KBM-7 (cell line): ENCODE measurements at regions not wholly inside any gene's neighbourhood (a gene's known extent, or its start where the extent isn't known, plus 50 kb on each side); places are given as distances from the start of the nearest gene placed in this dataset.

Experiments
- DNase-seq: peaks from one replicate; pipeline ENCODE4 v3.0.0-alpha.2; 2015
- in situ Hi-C: fragments of 300-500 bp; cut with MboI; formaldehyde crosslinking; loops from 2 replicates; pipeline ENCODE4 v1.14.3; 2020; ENCODE audit warnings: low sequenced_read_pairs, low pct_unique_long_range_greater_than_20kb, mixed read lengths

GRCh38 chr14:98548071-98548686 is 723.8 kb downstream of the BCL11B start:
- no peak for DNase-seq
- in situ Hi-C loops, result no loop called here

GRCh38 chr14:98551028-98551427 is 721.0 kb downstream of the BCL11B start:
- in situ Hi-C loops, result no loop called here
- no peak for DNase-seq

- no peak for DNase-seq
- in situ Hi-C loops, result no loop called here
These were observed 716.6 kb downstream of the BCL11B start for GRCh38 chr14:98555440-98555839.

GRCh38 chr14:98564006-98564405 is 708.0 kb downstream of the BCL11B start:
- DNase-seq, result no peak
- in situ Hi-C loops, result no loop called here

GRCh38 chr14:98564541-98564940 is 707.5 kb downstream of the BCL11B start:
- in situ Hi-C loops, result no loop called here
- DNase-seq, result no peak

- in situ Hi-C loops, result no loop called here
- no peak for DNase-seq
These were observed 700.9 kb downstream of the BCL11B start for GRCh38 chr14:98571104-98571503.

GRCh38 chr14:98573082-98573481 is 698.9 kb downstream of the BCL11B start:
- DNase-seq, result no peak
- in situ Hi-C loops, result no loop called here

GRCh38 chr14:98576463-98576862 is 695.5 kb downstream of the BCL11B start:
- DNase-seq, result no peak
- in situ Hi-C loops, result no loop called here

GRCh38 chr14:98578204-98578603 is 693.8 kb downstream of the BCL11B start:
- in situ Hi-C loops, result no loop called here
- no peak for DNase-seq

GRCh38 chr14:98579140-98579539 is 692.9 kb downstream of the BCL11B start:
- DNase-seq, result no peak
- in situ Hi-C loops, result no loop called here

- DNase-seq, result peak; percentile 18
- in situ Hi-C loops, result no loop called here
These were observed 691.8 kb downstream of the BCL11B start for GRCh38 chr14:98580131-98580678.

GRCh38 chr14:98582276-98582675 is 689.7 kb downstream of the BCL11B start:
- in situ Hi-C loops, result no loop called here

GRCh38 chr14:98591161-98591560 is 680.8 kb downstream of the BCL11B start:
- DNase-seq, result no peak
- in situ Hi-C loops, result no loop called here

More at GRCh38 chr14:98582276-98582675, 689.7 kb downstream of the BCL11B start:
- no peak for DNase-seq

- in situ Hi-C loops, result no loop called here
- DNase-seq, result no peak
These were observed 679.3 kb downstream of the BCL11B start for GRCh38 chr14:98592611-98593170.

- DNase-seq, result no peak
- in situ Hi-C loops, result no loop called here
These were observed 678.6 kb downstream of the BCL11B start for GRCh38 chr14:98593361-98593761.

GRCh38 chr14:98594156-98594555 is 677.8 kb downstream of the BCL11B start:
- DNase-seq, result no peak
- in situ Hi-C loops, result no loop called here

- no peak for DNase-seq
- in situ Hi-C loops, result no loop called here
These were observed 673.4 kb downstream of the BCL11B start for GRCh38 chr14:98598576-98598975.

- in situ Hi-C loops, result no loop called here
- no peak for DNase-seq
These were observed 672.9 kb downstream of the BCL11B start for GRCh38 chr14:98599082-98599481.

- in situ Hi-C loops, result no loop called here
- DNase-seq, result no peak
These were observed 669.0 kb downstream of the BCL11B start for GRCh38 chr14:98602983-98603382.

GRCh38 chr14:98605043-98605442 is 667.0 kb downstream of the BCL11B start:
- in situ Hi-C loops, result no loop called here
- DNase-seq, result no peak

- DNase-seq, result no peak
- in situ Hi-C loops, result no loop called here
These were observed 665.9 kb downstream of the BCL11B start for GRCh38 chr14:98606041-98606640.
